T47D (cell line): ENCODE measurements at regions not wholly inside any gene's neighbourhood (a gene's known extent, or its start where the extent isn't known, plus 50 kb on each side); places are given as distances from the start of the nearest gene placed in this dataset.
A peak's percentile ranks its signal among the peaks of the same experiment; 100 is the strongest.

ENCODE experiments used
- DNase-seq, 2 experiments: peaks; one replicate each; pipeline versions ENCODE4 v3.0.0 to v3.0.0-alpha.2; 2011 to 2012; ENCODE audit warnings: low read depth in 1 of 2, low spot score in 1 of 2
- JUND ChIP-seq: IDR thresholded peaks from 2 replicates; pipeline ENCODE4 v1.6.1; 2012; ENCODE audit warnings: low read depth
- in situ Hi-C: cut with HindIII; loops from 2 replicates; pipeline ENCODE4 v1.10.0; 2016; ENCODE audit warnings: low sequenced_read_pairs, low pct_unique_long_range_greater_than_20kb

DNA sequence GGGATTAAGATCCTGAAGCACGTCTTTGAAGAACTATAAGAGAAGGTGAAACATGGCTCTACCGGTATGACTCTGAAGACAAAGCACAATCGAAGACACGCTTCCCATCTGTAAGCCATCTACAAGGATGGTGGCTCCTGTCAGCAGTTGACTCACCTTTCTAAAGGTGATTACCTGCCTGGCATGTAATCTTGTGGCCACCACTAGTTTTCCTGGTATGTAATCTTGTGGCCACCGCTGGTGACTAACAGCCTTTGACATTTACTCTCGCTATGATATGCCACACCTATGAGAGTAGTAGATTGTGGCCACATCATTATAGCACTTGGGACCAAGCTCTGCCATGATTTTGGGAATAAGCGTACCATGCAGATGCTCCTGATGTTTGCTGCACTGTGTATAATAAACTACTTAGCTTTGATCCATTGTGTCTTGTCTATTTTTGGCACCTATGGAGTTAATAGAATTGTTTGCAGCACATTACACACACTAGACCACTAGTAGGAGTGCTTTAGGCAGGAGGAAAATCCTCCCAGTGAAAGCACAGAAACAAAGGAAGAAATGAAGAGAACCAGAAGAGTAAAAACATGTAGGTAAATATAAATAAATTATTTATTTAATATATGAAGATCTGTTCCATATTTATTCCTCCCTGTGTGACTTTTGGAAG, 59.8 kb downstream of the VAX1 start:
- TF ChIP-seq JUND = no peak
- in situ Hi-C loops = no loop called here
- peak in 1 of 2 experiments; percentile 2 for DNase-seq

- no peak for TF ChIP-seq JUND
- in situ Hi-C loops = no loop called here
- DNase-seq = no peak
Observed at GRCh38 chr10:117075064-117075463, 63.0 kb downstream of the VAX1 start.

DNA sequence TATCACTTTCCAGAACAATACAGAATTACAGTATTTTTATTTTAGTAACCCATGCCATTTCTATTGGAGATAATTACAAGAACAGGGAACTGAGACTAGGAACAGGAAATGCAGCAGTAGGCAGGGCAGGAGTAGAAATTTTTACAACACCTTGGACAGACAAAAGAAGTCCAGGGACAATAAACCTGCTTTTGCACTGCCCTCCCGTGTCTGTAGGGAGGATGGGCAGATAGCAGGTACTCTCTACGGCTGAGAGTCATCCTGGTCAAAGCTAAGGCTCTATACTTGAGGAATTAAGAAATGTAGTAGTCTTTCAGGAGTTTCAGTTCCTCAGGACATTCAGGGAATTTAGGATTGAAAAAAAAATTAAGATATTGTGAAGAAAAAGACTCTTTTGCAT, 63.4 kb downstream of the VAX1 start:
- DNase-seq = peak in 1 of 2 experiments; percentile 70
- no peak for TF ChIP-seq JUND
- in situ Hi-C loops = no loop called here

DNA sequence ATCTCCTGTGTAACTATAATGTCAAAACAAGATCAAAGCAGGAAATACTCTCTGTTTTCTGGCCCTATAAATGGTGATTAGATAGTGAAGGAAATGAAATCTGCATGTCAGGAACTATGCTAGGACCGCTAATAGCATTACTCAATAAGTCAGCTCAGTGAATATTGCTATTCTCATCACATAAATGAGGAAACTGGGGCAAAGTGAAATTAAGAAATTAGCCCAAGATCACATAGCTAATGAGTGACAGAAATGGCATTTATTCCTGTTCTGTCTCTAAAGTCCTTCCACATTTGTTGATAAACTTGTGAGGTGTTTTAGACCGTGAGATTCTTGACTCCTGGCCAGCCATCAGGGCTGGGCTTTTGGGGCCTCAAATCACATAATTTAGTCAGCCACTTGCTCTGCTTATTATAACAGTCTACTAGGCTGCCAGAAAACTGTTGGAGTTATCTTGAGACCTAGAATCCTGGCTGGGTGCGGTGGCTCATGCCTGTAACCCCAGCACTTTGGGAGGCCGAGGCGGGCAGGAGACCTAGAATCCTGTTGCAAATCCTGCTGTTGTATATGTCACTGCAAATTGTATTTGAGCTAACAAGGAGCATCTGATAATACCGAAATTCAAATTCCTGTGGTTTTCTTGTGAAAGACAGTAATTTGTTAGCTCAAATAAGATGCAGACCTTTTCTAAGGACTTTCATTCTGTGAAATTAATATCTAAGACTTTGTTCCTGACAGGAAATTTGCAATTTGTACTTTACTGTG, 66.5 kb upstream of the SHTN1 start:
- DNase-seq = peak in 1 of 2 experiments; percentile 55
- TF ChIP-seq JUND = no peak
- in situ Hi-C loops = no loop called here
